Esophagus muscularis mucosa (tissue), 4 donors: ENCODE measurements at regions not wholly inside any gene's neighbourhood (a gene's known extent, or its start where the extent isn't known, plus 50 kb on each side); places are given as distances from the start of the nearest gene placed in this dataset.

Experiments
- EP300 ChIP-seq: sonication (generic); formaldehyde crosslinking; IDR thresholded peaks from one replicate; pipeline ENCODE4 v1.6.1; 2017; ENCODE audit warnings: antibody characterized with exemption
- POLR2A ChIP-seq: fragments of 450-650 bp; IDR thresholded peaks from one replicate; pipeline ENCODE4 v1.6.1; 2017; ENCODE audit warnings: antibody characterized with exemption, moderate library complexity, mild to moderate bottlenecking, low read depth
- POLR2AphosphoS5 ChIP-seq, 2 donors: sonication (generic); formaldehyde crosslinking; IDR thresholded peaks; one replicate each; pipeline ENCODE4 v1.6.1; 2017; ENCODE audit warnings: antibody characterized with exemption in 2 of 2
- TF ChIP-seq, protein P1 (sequence below), 3 experiments: fragments of 200-600 bp in 2 of 3; fragments of 450-650 bp in 1 of 3; sonication (generic) in 2 of 3; IDR thresholded peaks; one replicate each; pipeline ENCODE4 v1.5.1; 2017 to 2019; ENCODE audit warnings: antibody characterized with exemption in 3 of 3, mild to moderate bottlenecking in 2 of 3, moderate library complexity in 1 of 3

DNA sequence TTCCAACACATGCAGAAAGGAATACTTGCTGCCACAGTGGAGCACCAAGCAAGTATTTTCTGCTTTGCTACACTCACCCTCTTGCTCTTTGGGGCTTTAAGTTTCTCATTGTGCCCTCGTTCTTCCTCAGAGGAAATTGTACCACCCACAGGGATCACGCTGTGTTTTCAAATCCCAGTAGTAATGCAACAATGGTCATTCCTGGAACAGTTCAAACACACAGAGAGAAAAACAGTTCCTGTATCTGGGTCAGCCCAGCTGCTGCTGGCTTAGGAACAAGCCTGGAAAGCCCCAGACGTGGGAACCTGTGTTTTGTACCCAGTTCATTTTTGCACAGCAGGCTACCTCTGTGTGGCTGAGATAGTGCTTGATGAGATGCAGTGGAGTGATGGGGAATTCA lies 907.8 kb downstream of the STPG2 start:
- TF ChIP-seq POLR2A: no peak
- TF ChIP-seq, protein P1, sequence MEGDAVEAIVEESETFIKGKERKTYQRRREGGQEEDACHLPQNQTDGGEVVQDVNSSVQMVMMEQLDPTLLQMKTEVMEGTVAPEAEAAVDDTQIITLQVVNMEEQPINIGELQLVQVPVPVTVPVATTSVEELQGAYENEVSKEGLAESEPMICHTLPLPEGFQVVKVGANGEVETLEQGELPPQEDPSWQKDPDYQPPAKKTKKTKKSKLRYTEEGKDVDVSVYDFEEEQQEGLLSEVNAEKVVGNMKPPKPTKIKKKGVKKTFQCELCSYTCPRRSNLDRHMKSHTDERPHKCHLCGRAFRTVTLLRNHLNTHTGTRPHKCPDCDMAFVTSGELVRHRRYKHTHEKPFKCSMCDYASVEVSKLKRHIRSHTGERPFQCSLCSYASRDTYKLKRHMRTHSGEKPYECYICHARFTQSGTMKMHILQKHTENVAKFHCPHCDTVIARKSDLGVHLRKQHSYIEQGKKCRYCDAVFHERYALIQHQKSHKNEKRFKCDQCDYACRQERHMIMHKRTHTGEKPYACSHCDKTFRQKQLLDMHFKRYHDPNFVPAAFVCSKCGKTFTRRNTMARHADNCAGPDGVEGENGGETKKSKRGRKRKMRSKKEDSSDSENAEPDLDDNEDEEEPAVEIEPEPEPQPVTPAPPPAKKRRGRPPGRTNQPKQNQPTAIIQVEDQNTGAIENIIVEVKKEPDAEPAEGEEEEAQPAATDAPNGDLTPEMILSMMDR (IDR thresholded peaks at IDR 0.05): no peak
- no peak for TF ChIP-seq POLR2AphosphoS5 (IDR thresholded peaks at IDR 0.05)
- no peak for TF ChIP-seq EP300
